ENCODE measurements at regions not wholly inside any gene's neighbourhood (a gene's known extent, or its start where the extent isn't known, plus 50 kb on each side); places are given as distances from the start of the nearest gene placed in this dataset.

- 0 out of 2 replicates have a peak, but pooled peaks have one; percentile 3 for TF ChIP-seq CHAMP1 (IDR thresholded peaks at IDR 0.05)
- no peak for TF ChIP-seq THRA (IDR thresholded peaks at IDR 0.05)
- no peak for TF ChIP-seq MCM3 (IDR thresholded peaks at IDR 0.05)
- no peak for TF ChIP-seq TCF3 (CRISPR knock-in tag; IDR thresholded peaks at IDR 0.05)
- no peak for TF ChIP-seq POLR2AphosphoS2 (IDR thresholded peaks at IDR 0.05; ENCODE audit: low read length)
- TF ChIP-seq EP300 (IDR thresholded peaks at IDR 0.05; ENCODE audit: low read length) = no peak
- TF ChIP-seq MXD1 (CRISPR knock-in tag; IDR thresholded peaks at IDR 0.05; ENCODE audit: borderline replicate concordance, poor library complexity, severe bottlenecking) = no peak
- no peak for TF ChIP-seq SMAD3 (CRISPR knock-in tag; conservative IDR thresholded peaks at IDR 0.05)
- TF ChIP-seq HLTF (IDR thresholded peaks at IDR 0.05) = no peak
- no peak for TF ChIP-seq ZNF277 (CRISPR knock-in tag; IDR thresholded peaks at IDR 0.05; ENCODE audit: borderline replicate concordance)
- no peak for TF ChIP-seq ETV5 (CRISPR knock-in tag; IDR thresholded peaks at IDR 0.05; ENCODE audit: low read depth)
- peak; percentile 97 for TF ChIP-seq MAFK (IDR thresholded peaks at IDR 0.05; ENCODE audit: low read length)
- TF ChIP-seq HNRNPK (IDR thresholded peaks at IDR 0.05; ENCODE audit: low read depth, low read length, poor library complexity, severe bottlenecking) = no peak
- TF ChIP-seq HMGN3 (IDR thresholded peaks at IDR 0.05; ENCODE audit: borderline replicate concordance, extremely low read depth, insufficient read length, low read depth, low read length) = no peak
- no peak for TF ChIP-seq ATF2 (CRISPR knock-in tag; IDR thresholded peaks at IDR 0.05)
- no peak for TF ChIP-seq NFIC (IDR thresholded peaks at IDR 0.05)
- TF ChIP-seq PRMT5 (CRISPR knock-in tag; IDR thresholded peaks at IDR 0.05) = no peak
- no peak for TF ChIP-seq E2F4 (CRISPR knock-in tag; IDR thresholded peaks at IDR 0.05; ENCODE audit: low read depth)
- TF ChIP-seq KLF1 (tag; IDR thresholded peaks at IDR 0.05) = no peak
- TF ChIP-seq ZFP36 (IDR thresholded peaks at IDR 0.05; ENCODE audit: low read depth, low read length, partially characterized antibody) = no peak
- TF ChIP-seq CBX5 (IDR thresholded peaks at IDR 0.05; ENCODE audit: borderline replicate concordance, low read depth) = no peak
- no peak for TF ChIP-seq MAZ (CRISPR knock-in tag; conservative IDR thresholded peaks at IDR 0.05 in 1 of 2, IDR thresholded peaks at IDR 0.05 in 1 of 2)
Measured at GRCh38 chr6:68080074-68080473, 555.0 kb upstream of the ADGRB3 start (continued).

Data from K562 (cell line).